HFF-Myc (cell line): ENCODE measurements at regions not wholly inside any gene's neighbourhood (a gene's known extent, or its start where the extent isn't known, plus 50 kb on each side); places are given as distances from the start of the nearest gene placed in this dataset.

ENCODE experiments used
- DNase-seq: peaks from one replicate; pipeline ENCODE4 v3.0.0-alpha.2; 2011; ENCODE audit warnings: low read depth; ENCODE audit errors: extremely low read depth
- H3K4me3 ChIP-seq: replicated peaks from 2 replicates; pipeline ENCODE4 v1.5.1; 2011; ENCODE audit warnings: low read depth, mild to moderate bottlenecking, control low read depth, low read length
- CTCF ChIP-seq: IDR thresholded peaks from 2 replicates; pipeline ENCODE4 v1.5.1; 2012; ENCODE audit warnings: mild to moderate bottlenecking, low read depth, low read length, control low read depth; ENCODE audit errors: missing control alignments

GRCh38 chr2:176454893-176455815, 185.9 kb downstream of the MTX2 start:
- no peak overlapping the region for H3K4me3 ChIP-seq
- peak; percentile 86 for TF ChIP-seq CTCF
- DNase-seq: peak; percentile 58

- no peak for TF ChIP-seq CTCF
- DNase-seq: peak; percentile 37
- H3K4me3 ChIP-seq: no peak overlapping the region
Measured at GRCh38 chr2:176455816-176456291, 186.6 kb downstream of the MTX2 start.

- no peak overlapping the region for H3K4me3 ChIP-seq
Measured at GRCh38 chr2:176457481-176457880, 188.2 kb downstream of the MTX2 start.

GRCh38 chr2:176461098-176461808, 192.0 kb downstream of the MTX2 start:
- H3K4me3 ChIP-seq: no peak overlapping the region
- no peak for DNase-seq
- no peak for TF ChIP-seq CTCF

More at GRCh38 chr2:176457481-176457880, 188.2 kb downstream of the MTX2 start:
- TF ChIP-seq CTCF: no peak
- no peak for DNase-seq

GRCh38 chr2:176461809-176462670, 192.8 kb downstream of the MTX2 start:
- no peak for DNase-seq
- no peak overlapping the region for H3K4me3 ChIP-seq
- TF ChIP-seq CTCF: no peak

- TF ChIP-seq CTCF: no peak
- H3K4me3 ChIP-seq: no peak overlapping the region
- DNase-seq: no peak
Measured at GRCh38 chr2:176463546-176463945, 194.3 kb downstream of the MTX2 start.
